ENCODE measurements at regions not wholly inside any gene's neighbourhood (a gene's known extent, or its start where the extent isn't known, plus 50 kb on each side); places are given as distances from the start of the nearest gene placed in this dataset.
"Not testable (repeated sequence)": the region's sequence is repeated elsewhere in the genome, so short reads cannot be mapped to it uniquely, and the experiment has no call there.

GRCh38 chr2:7752291-7752690 lies 835.1 kb downstream of the RNF144A start:
- Histone ChIP-seq H3K4me1 (no peaks in the 10 kb centered on the region), H3K36me3 (no peaks in the 10 kb centered on the region), H3K27ac (no peak overlapping the region), H3K27me3 (no peaks in the 10 kb centered on the region), H3K4me3 (replicated peaks in 1 of 3) (no peak overlapping the region), H3K9me3 (no peaks in the 10 kb centered on the region)
- WGBS, 2 donors = 90 to 100% methylated on average over 1 of the region's 1 CpG
- TF ChIP-seq CTCF (IDR thresholded peaks at IDR 0.05) (no peak), POLR2A (IDR thresholded peaks at IDR 0.05) (no peak)
- no peak for DNase-seq
- intact Hi-C loops (cut with DNase I) = no loop called here

DNA sequence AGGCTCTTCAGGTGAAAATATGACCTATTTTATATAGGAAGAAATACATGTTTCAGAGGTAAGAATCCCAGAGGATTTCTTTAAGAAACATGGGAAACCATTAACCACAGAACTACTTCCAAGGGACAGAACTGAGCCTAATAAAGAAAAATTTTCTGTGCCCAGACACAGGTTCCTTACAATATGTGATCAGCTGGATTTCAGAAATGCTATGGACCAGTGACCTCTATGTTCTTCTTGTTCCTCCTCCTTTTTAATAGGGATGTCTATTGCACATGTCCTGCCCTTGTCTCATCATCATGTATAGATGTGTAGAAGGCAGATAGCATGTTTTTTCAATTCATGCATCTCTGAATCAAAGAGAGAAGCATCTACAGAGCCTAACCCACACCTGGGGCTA lies 836.6 kb downstream of the RNF144A start:
- Histone ChIP-seq H3K27me3 (no peaks in the 10 kb centered on the region), H3K4me3 (replicated peaks in 1 of 3) (no peak overlapping the region), H3K9me3 (no peaks in the 10 kb centered on the region), H3K27ac (no peak overlapping the region), H3K4me1 (no peaks in the 10 kb centered on the region), H3K36me3 (no peaks in the 10 kb centered on the region)
- intact Hi-C loops (cut with DNase I) = no loop called here
- TF ChIP-seq CTCF (IDR thresholded peaks at IDR 0.05) (no peak), POLR2A (IDR thresholded peaks at IDR 0.05) (no peak)
- DNase-seq = no peak

GRCh38 chr2:7755879-7756278 lies 838.7 kb downstream of the RNF144A start:
- Histone ChIP-seq H3K4me1 (no peaks in the 10 kb centered on the region), H3K4me3 (replicated peaks in 1 of 3) (no peak overlapping the region), H3K27me3 (no peaks in the 10 kb centered on the region), H3K36me3 (no peaks in the 10 kb centered on the region), H3K27ac (no peak overlapping the region), H3K9me3 (no peaks in the 10 kb centered on the region)
- intact Hi-C loops (cut with DNase I) = no loop called here
- 89 to 90% methylated on average over 5 of the region's 5 CpGs for WGBS, 2 donors
- TF ChIP-seq POLR2A (IDR thresholded peaks at IDR 0.05) (no peak), CTCF (IDR thresholded peaks at IDR 0.05) (no peak)
- DNase-seq = no peak

DNA sequence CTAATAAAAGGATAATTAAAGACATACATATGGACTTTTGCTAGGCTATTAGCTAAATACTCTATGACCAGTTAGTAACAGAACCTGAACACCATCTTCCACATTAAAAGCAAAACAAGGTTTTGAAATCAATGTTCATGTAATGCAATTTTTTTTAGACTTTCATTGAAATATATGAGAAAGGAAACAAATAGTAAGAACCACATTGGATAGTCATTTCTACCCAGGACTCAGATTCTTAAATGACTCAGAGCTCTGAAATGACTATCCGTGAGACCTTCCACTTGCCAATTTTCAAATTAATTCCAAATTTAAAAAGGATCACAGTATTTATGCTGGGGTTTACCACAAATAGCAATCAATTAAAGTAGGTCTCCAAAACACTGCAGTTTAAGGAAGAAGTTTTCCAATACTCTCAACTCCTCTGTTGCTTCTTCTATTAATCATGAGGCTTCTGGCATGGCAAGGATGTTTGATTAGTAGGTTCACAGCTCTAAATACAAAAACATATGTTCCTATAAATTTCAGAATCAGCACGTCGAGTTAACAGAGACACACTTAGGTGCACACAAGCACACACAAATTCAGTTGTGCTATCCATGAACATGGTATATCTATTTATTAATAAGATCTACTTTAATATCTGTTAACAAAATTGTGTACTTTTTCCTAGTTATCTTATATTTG lies 841.0 kb downstream of the RNF144A start:
- no peak overlapping the region for H3K4me3 ChIP-seq (replicated peaks in 1 of 3)
- H3K9me3 ChIP-seq = no peaks in the 10 kb centered on the region
- H3K36me3 ChIP-seq = no peaks in the 10 kb centered on the region
- 88 to 96% methylated on average over 3 of the region's 3 CpGs for WGBS, 2 donors
- H3K4me1 ChIP-seq = no peaks in the 10 kb centered on the region
- no peak overlapping the region for H3K27ac ChIP-seq
- DNase-seq = no peak
- no peaks in the 10 kb centered on the region for H3K27me3 ChIP-seq
- TF ChIP-seq CTCF (IDR thresholded peaks at IDR 0.05) (no peak), POLR2A (IDR thresholded peaks at IDR 0.05) (no peak)
- intact Hi-C loops (cut with DNase I) = no loop called here

GRCh38 chr2:7759898-7760297 lies 842.7 kb downstream of the RNF144A start:
- Histone ChIP-seq H3K4me3 (replicated peaks in 1 of 3) (no peak overlapping the region), H3K9me3 (no peaks in the 10 kb centered on the region), H3K4me1 (no peaks in the 10 kb centered on the region), H3K27ac (no peak overlapping the region), H3K27me3 (no peaks in the 10 kb centered on the region), H3K36me3 (no peaks in the 10 kb centered on the region)
- no peak for DNase-seq
- intact Hi-C loops (cut with DNase I) = no loop called here
- TF ChIP-seq POLR2A (IDR thresholded peaks at IDR 0.05) = no peak
- TF ChIP-seq CTCF (IDR thresholded peaks at IDR 0.05) = no peak
- WGBS, 2 donors = 85 to 94% methylated on average over 3 of the region's 3 CpGs

DNA sequence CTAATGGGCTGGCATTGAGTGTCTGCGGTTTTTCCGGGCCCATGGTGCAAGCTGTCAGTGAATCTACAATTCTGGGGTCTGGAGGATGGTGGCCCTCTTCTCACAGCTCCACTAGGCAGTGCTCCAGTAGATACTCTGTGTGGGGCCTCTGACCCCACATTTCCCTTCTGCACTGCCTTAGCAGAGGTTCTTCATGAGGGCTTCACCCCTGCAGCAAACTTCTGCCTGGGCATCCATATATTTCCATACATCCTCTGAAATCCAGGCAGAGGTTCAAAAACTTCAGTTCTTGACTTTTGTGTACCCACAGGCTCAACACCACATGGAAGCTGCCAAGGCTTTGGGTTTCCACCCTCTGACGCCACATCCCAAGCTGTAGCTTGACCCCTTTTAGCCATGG lies 846.2 kb downstream of the RNF144A start:
- H3K36me3 ChIP-seq; H3K27ac ChIP-seq; H3K27me3 ChIP-seq; H3K4me1 ChIP-seq; H3K4me3 ChIP-seq (replicated peaks in 1 of 3); intact Hi-C loops (cut with DNase I); DNase-seq; H3K9me3 ChIP-seq: not testable (repeated sequence)
- 100% methylated on average over 3 of the region's 3 CpGs for WGBS, 2 donors
